ENCODE measurements at regions not wholly inside any gene's neighbourhood (a gene's known extent, or its start where the extent isn't known, plus 50 kb on each side); places are given as distances from the start of the nearest gene placed in this dataset.

DNA sequence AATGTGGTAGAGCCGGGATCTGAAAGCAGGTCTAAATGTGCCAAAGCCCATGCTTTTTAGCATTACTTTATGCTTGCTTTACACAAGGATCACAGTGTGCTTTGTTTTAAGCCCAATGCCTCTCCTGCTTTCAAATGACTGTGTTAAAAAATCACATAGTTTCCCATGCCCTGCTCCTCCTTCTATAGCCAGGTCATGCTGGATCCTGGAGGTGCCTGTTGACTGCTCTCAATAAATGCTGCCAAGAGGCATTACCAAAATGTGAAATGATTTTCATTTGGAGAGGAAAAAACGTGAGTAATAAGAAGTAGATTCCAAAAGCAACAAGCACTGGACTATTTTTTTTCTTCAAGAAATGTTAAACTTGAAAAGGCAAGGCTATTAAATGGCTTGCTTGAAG lies 420.7 kb upstream of the USP24 start:
- H3K36me3 ChIP-seq (ENCODE audit: low read depth): no peaks in the 10 kb centered on the region
- TF ChIP-seq EZH2phosphoT487 (IDR thresholded peaks at IDR 0.05; ENCODE audit: insufficient read depth, low read depth): no peak
- TF ChIP-seq EZH2 (IDR thresholded peaks at IDR 0.05; ENCODE audit: insufficient read depth, poor library complexity, severe bottlenecking): no peak
- in situ Hi-C loops (cut with MboI): no loop called here
- no peak overlapping the region for H2AFZ ChIP-seq
- no peaks in the 10 kb centered on the region for H4K20me1 ChIP-seq (ENCODE audit: insufficient read depth)
- no peak overlapping the region for H3K4me3 ChIP-seq
- H3K4me1 ChIP-seq (ENCODE audit: insufficient read depth): peaks cover 61% of the 10 kb centered on the region
- H3F3A ChIP-seq (ENCODE audit: insufficient read depth): peaks cover 52% of the 10 kb centered on the region
- 29 to 34% methylated on average over 2 of the region's 2 CpGs for WGBS, 2 experiments (ENCODE audit: low coverage in 1 of 2, low lambda C conversion rate in 2 of 2, missing lambda C conversion rate in 2 of 2)
- peak overlapping the region; percentile 44 for H3K4me2 ChIP-seq (ENCODE audit: unreplicated experiment)
- DNase-seq: peak; percentile 78
- no peaks in the 10 kb centered on the region for H3K27me3 ChIP-seq (replicated peaks; ENCODE audit: insufficient read depth)
- H3K9ac ChIP-seq: peak overlapping the region; percentile 34; the same call in 1 of the 2 replicates
- H3K9me3 ChIP-seq (ENCODE audit: low read depth): no peaks in the 10 kb centered on the region
- H3K9me2 ChIP-seq (ENCODE audit: insufficient read depth): no peaks in the 10 kb centered on the region; the same call in 1 of the 2 replicates
- H3K79me2 ChIP-seq (ENCODE audit: insufficient read depth): no peaks in the 10 kb centered on the region
- H3K27ac ChIP-seq: peak overlapping the region; percentile 81

DNA sequence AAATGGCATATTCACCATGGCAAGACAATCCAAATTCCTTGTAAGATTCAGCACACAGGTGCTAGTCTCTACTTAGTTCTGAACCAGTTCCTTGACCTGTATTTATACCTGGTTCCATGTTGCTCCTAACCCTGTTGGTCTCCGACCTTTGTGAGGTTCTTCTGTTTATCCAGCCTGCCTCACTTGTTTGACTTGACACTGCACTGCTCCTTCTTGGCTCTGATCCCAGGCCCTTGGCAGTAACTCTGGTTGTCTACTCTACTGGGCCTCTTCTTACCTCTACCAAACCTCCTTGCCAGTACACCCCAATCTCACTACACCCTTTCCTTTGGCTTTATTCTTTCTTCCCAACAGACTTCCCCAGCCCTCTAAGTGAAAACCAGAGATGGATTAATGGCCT lies 419.4 kb upstream of the USP24 start:
- no peaks in the 10 kb centered on the region for H3K79me2 ChIP-seq (ENCODE audit: insufficient read depth)
- H3K27ac ChIP-seq: no peak overlapping the region
- WGBS, 2 experiments (ENCODE audit: low coverage in 1 of 2, low lambda C conversion rate in 2 of 2, missing lambda C conversion rate in 2 of 2): 95 to 100% methylated on average over 1 of the region's 1 CpG
- H3K9me3 ChIP-seq (ENCODE audit: low read depth): no peaks in the 10 kb centered on the region
- H3K4me2 ChIP-seq (ENCODE audit: unreplicated experiment): no peak overlapping the region
- DNase-seq: no peak
- peaks cover 48% of the 10 kb centered on the region for H3F3A ChIP-seq (ENCODE audit: insufficient read depth)
- H4K20me1 ChIP-seq (ENCODE audit: insufficient read depth): no peaks in the 10 kb centered on the region
- in situ Hi-C loops (cut with MboI): no loop called here
- H3K4me1 ChIP-seq (ENCODE audit: insufficient read depth): peaks cover 57% of the 10 kb centered on the region
- no peaks in the 10 kb centered on the region for H3K27me3 ChIP-seq (replicated peaks; ENCODE audit: insufficient read depth)
- no peak overlapping the region for H3K4me3 ChIP-seq
- TF ChIP-seq EZH2 (IDR thresholded peaks at IDR 0.05; ENCODE audit: insufficient read depth, poor library complexity, severe bottlenecking) (no peak), EZH2phosphoT487 (IDR thresholded peaks at IDR 0.05; ENCODE audit: insufficient read depth, low read depth) (no peak)
- H3K9me2 ChIP-seq (ENCODE audit: insufficient read depth): no peaks in the 10 kb centered on the region; the same call in 1 of the 2 replicates
- H3K9ac ChIP-seq: no peak overlapping the region
- no peak overlapping the region for H2AFZ ChIP-seq
- no peaks in the 10 kb centered on the region for H3K36me3 ChIP-seq (ENCODE audit: low read depth)

DNA sequence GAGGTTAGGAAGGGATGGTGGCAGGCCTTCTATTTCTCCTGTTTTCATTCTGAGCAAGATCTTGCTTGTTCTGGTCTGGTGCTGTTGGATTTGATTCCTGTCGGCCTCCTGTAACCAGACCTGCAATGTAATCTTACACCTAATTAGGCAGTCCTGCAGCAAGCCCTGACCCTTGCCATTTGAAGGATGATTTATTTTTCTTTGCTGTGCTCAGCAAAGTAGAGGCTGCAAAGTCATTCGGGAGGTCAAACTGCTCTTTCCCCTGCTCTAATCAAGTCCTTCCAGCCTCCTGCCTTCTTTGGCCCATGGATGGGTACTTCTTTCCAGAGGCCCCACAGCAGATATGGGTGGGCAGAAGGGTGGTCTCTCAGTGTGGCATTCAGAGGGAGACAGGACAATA lies 417.7 kb upstream of the USP24 start:
- Histone ChIP-seq H3K9me2 (ENCODE audit: insufficient read depth) (no peaks in the 10 kb centered on the region; the same call in 1 of the 2 replicates), H3K27ac (peak overlapping the region; percentile 69), H3K9me3 (ENCODE audit: low read depth) (no peaks in the 10 kb centered on the region), H3K27me3 (replicated peaks; ENCODE audit: insufficient read depth) (no peaks in the 10 kb centered on the region), H3K79me2 (ENCODE audit: insufficient read depth) (no peaks in the 10 kb centered on the region), H4K20me1 (ENCODE audit: insufficient read depth) (no peaks in the 10 kb centered on the region), H3K36me3 (ENCODE audit: low read depth) (no peaks in the 10 kb centered on the region), H3K4me1 (ENCODE audit: insufficient read depth) (peaks cover 57% of the 10 kb centered on the region), H3K9ac (0 out of 2 replicates have a peak overlapping the region, but pooled peaks have one; percentile 7), H3K4me2 (ENCODE audit: unreplicated experiment) (peak overlapping the region; percentile 10), H2AFZ (no peak overlapping the region; the same call in 1 of the 2 replicates), H3K4me3 (no peak overlapping the region), H3F3A (ENCODE audit: insufficient read depth) (peaks cover 48% of the 10 kb centered on the region)
- in situ Hi-C loops (cut with MboI): no loop called here
- 61 to 65% methylated on average over 2 of the region's 2 CpGs for WGBS, 2 experiments (ENCODE audit: low coverage in 1 of 2, low lambda C conversion rate in 2 of 2, missing lambda C conversion rate in 2 of 2)
- TF ChIP-seq EZH2 (IDR thresholded peaks at IDR 0.05; ENCODE audit: insufficient read depth, poor library complexity, severe bottlenecking) (no peak), EZH2phosphoT487 (IDR thresholded peaks at IDR 0.05; ENCODE audit: insufficient read depth, low read depth) (no peak)
- no peak for DNase-seq

DNA sequence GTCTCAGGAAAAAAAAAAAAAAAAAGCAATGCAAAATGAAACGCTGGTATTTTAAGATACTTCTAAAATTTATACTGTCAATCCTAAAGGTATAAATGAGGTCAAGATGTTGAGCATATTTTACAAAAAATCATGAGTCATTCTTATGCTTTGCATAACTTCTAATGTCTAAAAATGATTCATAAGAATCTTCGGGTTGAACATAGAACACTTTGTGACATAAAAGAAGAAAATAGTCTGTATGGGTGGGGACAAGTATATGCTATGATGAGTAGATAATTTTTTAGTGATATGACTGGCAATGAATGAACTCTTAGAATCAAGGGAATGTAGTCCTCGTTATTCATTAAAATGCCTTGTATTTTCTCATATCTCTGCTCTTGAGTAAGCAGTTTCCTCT lies 416.9 kb upstream of the USP24 start:
- H3K36me3 ChIP-seq (ENCODE audit: low read depth): no peaks in the 10 kb centered on the region
- H3F3A ChIP-seq (ENCODE audit: insufficient read depth): peaks cover 48% of the 10 kb centered on the region
- H3K9me2 ChIP-seq (ENCODE audit: insufficient read depth): no peaks in the 10 kb centered on the region; the same call in 1 of the 2 replicates
- no peaks in the 10 kb centered on the region for H4K20me1 ChIP-seq (ENCODE audit: insufficient read depth)
- H3K9me3 ChIP-seq (ENCODE audit: low read depth): no peaks in the 10 kb centered on the region
- H3K79me2 ChIP-seq (ENCODE audit: insufficient read depth): no peaks in the 10 kb centered on the region
- H3K27ac ChIP-seq: peak overlapping the region; percentile 69
- H3K9ac ChIP-seq: 0 out of 2 replicates have a peak overlapping the region, but pooled peaks have one; percentile 7
- H2AFZ ChIP-seq: no peak overlapping the region
- TF ChIP-seq EZH2phosphoT487 (IDR thresholded peaks at IDR 0.05; ENCODE audit: insufficient read depth, low read depth) (no peak), EZH2 (IDR thresholded peaks at IDR 0.05; ENCODE audit: insufficient read depth, poor library complexity, severe bottlenecking) (no peak)
- peak overlapping the region; percentile 10 for H3K4me2 ChIP-seq (ENCODE audit: unreplicated experiment)
- no peaks in the 10 kb centered on the region for H3K27me3 ChIP-seq (replicated peaks; ENCODE audit: insufficient read depth)
- peak; percentile 78 for DNase-seq
- no peak overlapping the region for H3K4me3 ChIP-seq
- 0 to 5% methylated on average over 3 of the region's 3 CpGs for WGBS, 2 experiments (ENCODE audit: low coverage in 1 of 2, low lambda C conversion rate in 2 of 2, missing lambda C conversion rate in 2 of 2)
- in situ Hi-C loops (cut with MboI): no loop called here
- peaks cover 57% of the 10 kb centered on the region for H3K4me1 ChIP-seq (ENCODE audit: insufficient read depth)
